Caki2 (cell line): ENCODE measurements at regions not wholly inside any gene's neighbourhood (a gene's known extent, or its start where the extent isn't known, plus 50 kb on each side); places are given as distances from the start of the nearest gene placed in this dataset.

ENCODE experiments used
- DNase-seq: peaks from one replicate; pipeline ENCODE4 v3.0.0-alpha.2; 2015; ENCODE audit warnings: low read depth
- in situ Hi-C: cut with HindIII; loops from 2 replicates; pipeline ENCODE4 v1.10.0; 2016; ENCODE audit warnings: low sequenced_read_pairs, low pct_unique_long_range_greater_than_20kb, mixed read lengths

- in situ Hi-C loops = no loop called here
- DNase-seq = no peak
Measured at GRCh38 chr10:78547397-78547796, 513.7 kb downstream of the RPS24 start.

DNA sequence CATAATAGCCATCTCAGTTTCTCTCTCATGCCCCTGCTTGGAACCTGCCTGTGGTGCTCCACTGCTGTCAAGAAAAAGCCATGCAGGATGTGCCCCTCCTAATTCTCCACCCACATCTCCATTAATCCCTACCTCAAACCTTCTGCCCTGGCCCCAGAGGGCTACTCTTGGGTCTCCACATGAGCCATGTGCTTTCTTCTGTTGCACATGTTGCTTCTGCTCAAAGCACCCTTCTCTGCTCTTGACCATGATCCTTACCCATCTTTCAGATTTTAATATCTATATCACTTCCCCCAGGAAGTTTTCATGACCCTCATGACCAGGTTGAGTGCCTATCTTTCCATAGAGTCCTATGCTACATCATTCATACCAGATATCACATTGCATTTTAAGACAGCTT, 514.2 kb downstream of the RPS24 start:
- DNase-seq = no peak
- in situ Hi-C loops = no loop called here

- in situ Hi-C loops = no loop called here
- no peak for DNase-seq
Measured at GRCh38 chr10:78548369-78548768, 514.7 kb downstream of the RPS24 start.

GRCh38 chr10:78549140-78549935, 515.7 kb downstream of the RPS24 start:
- no peak for DNase-seq
- in situ Hi-C loops = no loop called here

- no peak for DNase-seq
- in situ Hi-C loops = no loop called here
Measured at GRCh38 chr10:78550090-78550489, 516.4 kb downstream of the RPS24 start.

DNA sequence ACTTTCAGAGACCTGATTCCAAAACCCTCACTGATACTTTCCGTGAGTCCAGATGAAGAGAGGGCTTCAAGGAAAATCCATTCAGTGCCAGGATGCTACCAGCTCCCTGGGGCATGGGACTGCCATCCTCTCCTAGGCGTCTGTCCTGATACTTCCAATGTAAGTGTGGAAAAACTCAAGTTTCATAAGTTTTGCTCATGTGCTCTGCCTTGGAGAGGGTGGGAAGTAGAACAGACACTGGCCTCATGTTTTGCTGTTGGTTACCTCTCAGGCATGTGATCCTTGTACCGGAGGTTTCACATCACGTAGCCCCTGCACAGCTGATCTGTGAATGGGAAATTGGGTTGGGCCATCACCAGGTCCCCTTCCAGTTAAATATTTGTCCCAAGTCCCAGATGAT, 517.1 kb downstream of the RPS24 start:
- in situ Hi-C loops = no loop called here
- no peak for DNase-seq

- DNase-seq = no peak
- in situ Hi-C loops = no loop called here
Measured at GRCh38 chr10:78551184-78552005, 517.4 kb upstream of the ZMIZ1 start.

GRCh38 chr10:78552261-78552811, 516.4 kb upstream of the ZMIZ1 start:
- in situ Hi-C loops = no loop called here
- DNase-seq = no peak

DNA sequence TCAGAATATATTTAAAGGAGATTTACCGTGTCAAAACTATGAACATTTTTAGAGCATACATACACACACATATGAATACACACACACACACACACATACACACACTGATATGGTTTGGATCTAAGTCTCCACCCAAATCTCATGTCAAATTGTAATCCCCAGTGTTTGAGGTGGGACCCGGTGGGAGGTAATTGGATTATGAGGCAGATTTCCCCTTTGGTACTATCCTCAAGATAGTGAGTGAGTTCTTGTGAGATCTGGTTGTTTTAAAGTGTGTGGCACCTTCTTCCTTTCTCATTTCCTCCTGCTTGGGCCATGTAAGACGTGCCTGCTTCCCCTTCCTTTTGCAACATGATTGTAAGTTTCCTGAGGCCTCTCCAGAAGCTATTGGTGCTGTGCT, 515.0 kb upstream of the ZMIZ1 start:
- in situ Hi-C loops = no loop called here
- DNase-seq = no peak

GRCh38 chr10:78555128-78555527, 513.6 kb upstream of the ZMIZ1 start:
- in situ Hi-C loops = no loop called here

GRCh38 chr10:78556705-78557432, 511.9 kb upstream of the ZMIZ1 start:
- no peak for DNase-seq
- in situ Hi-C loops = no loop called here

More at GRCh38 chr10:78555128-78555527, 513.6 kb upstream of the ZMIZ1 start:
- DNase-seq = no peak

GRCh38 chr10:78557433-78557925, 511.3 kb upstream of the ZMIZ1 start:
- DNase-seq = no peak
- in situ Hi-C loops = no loop called here

- in situ Hi-C loops = no loop called here
Measured at GRCh38 chr10:78559661-78560340, 509.0 kb upstream of the ZMIZ1 start.

GRCh38 chr10:78560341-78560688, 508.5 kb upstream of the ZMIZ1 start:
- in situ Hi-C loops = no loop called here
- no peak for DNase-seq

More at GRCh38 chr10:78559661-78560340, 509.0 kb upstream of the ZMIZ1 start:
- DNase-seq = no peak

DNA sequence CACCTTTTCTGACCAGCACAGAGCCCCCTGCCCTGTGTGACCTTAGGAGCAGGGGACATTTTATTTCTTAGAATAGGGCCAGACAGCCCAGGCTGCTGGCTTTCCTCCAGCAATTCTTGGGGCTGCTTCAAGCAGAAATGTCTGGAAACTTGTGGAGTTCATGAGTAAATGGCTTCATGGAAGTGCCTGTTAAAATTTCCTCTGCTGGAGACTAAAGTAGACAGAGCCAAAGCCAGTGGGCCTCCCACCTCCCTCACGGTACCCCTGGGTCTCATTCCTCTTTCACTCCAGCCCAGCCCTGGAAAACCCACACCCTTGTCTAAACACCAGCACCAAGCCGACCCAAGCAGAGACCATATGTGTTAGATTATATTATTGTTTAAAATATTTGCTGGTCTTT, 505.5 kb upstream of the ZMIZ1 start:
- in situ Hi-C loops = no loop called here
- no peak for DNase-seq

DNA sequence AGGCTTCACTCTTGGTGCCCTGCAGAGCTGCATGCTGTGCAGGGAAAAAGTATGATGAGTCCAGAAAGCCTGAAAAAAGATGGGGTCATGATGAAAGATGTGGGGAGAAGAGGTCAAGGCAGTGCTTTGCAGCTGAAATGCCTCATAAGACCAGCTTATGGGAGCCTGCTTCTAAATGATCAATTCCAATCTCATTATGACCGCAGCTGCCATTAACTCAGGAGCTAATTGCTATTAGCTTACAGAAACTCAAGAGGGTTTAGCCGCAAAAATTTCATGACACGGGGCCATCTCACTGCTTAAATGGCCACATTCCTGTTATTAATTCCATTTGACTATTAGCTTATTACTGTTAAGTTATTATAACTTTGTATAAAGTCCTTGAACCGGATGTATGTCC, 502.9 kb upstream of the ZMIZ1 start:
- DNase-seq = no peak
- in situ Hi-C loops = no loop called here

- no peak for DNase-seq
- in situ Hi-C loops = no loop called here
Measured at GRCh38 chr10:78566284-78567111, 502.3 kb upstream of the ZMIZ1 start.
